HG02678 (cell line): ENCODE measurements at regions not wholly inside any gene's neighbourhood (a gene's known extent, or its start where the extent isn't known, plus 50 kb on each side); places are given as distances from the start of the nearest gene placed in this dataset.
"Not testable (repeated sequence)": the region's sequence is repeated elsewhere in the genome, so short reads cannot be mapped to it uniquely, and the experiment has no call there.

Experiments
- ATAC-seq: cut with Tn5 transposase; IDR thresholded peaks from one replicate; pipeline ENCODE4 v1.9.1; 2021; ENCODE audit warnings: mild to moderate bottlenecking, moderate library complexity; ENCODE audit not compliant: unreplicated experiment

DNA sequence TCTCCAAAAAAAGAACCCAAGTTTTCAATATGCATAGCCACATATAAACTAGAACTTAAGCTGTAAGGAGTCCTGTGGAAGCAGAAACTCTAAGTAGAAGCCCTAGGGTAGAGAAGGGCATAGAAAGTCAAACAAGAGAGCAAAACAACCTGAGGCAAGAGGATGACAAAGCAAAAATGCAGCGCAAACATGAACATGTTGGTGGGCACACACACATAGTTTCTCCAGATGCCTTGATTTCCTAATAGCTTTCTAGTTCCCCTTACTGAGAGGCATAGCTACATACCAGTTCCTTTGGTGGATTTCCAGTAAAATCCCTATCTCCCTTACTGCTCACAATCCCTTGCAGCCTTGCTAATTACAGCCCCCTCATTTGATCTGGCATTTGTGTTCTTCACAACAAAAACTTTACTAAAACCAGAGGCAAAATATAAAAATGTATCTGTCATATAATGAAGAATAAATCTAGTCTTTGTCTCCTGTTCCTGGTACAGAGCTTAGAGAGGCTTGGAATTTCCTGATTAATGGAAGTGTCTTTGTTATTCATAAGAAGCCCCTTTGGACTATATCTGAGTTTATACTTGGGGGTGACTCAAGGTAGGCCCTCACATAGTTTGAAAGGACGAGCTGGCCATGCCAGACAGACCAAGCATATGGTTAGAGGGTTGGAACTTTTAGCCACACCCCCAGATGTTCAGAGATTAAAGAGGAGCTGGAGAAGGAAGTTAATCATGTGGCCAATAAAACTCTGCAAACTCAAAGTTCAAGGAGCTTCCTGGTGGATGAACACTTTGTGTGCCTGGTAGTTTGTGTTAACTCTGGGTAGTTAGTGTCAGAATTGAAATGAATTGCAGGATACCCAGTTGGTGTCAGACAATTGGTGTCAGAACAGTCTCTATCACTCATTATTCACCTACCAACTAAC, 52.7 kb upstream of the ZCCHC13 start:
- ATAC-seq = no peak

DNA sequence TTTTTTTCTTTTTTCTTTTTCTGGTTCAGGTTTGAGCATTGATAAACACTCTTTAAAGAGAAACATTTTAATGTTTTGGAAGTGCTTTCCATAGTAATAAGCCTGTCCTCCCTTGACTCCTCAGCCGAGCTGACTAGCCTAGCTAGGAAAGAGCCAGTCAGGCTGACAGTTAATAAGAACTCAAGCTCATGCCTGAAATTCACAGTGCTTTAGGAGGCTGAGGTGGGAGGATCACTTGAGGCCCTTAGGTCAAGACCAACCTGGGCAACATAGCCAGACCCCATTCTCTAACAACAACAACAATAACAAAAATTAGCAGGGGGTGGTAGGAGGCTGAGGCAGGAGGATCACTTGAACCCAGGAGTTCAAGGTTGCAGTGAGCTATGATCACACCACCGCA, 53.4 kb upstream of the ZCCHC13 start:
- ATAC-seq = no peak

DNA sequence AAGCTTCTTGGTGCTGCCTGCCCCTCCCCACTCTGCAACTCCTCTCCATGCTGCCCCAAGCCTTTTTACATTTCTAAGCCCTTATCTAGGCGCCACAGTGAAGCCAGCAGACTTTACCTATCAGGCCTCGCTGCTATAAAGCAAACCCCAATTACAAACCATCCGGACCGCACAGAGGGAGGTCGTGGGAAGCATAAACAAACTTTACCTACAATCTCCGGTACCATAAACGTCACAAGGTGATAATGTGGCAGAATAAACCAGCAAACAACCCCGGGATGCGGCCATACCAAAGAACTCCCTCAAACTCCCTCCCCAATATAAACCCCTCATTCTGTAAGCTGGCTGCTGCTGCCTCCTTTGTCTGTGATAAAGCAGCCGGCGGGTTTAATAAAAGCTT, 54.0 kb upstream of the ZCCHC13 start:
- ATAC-seq = no peak

DNA sequence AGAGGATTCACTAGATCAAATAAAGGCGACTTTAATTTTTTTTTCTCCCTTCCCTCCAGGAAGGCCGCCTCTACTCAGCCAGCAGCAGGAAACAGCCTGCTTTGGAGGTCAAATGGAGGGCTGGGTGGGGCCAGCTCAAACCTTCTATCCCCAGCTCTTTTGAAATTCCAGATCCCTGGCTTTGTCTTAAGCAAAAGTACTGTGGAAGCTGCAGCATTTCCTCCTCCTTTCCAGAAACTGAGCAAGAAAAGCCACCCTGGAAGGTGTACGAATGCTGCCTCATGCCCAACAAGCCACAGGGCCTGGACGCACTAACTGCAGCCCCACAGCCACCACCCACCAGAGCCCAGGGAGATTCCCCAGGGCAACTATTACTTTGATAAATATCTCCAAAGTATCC, 55.1 kb upstream of the ZCCHC13 start:
- no peak for ATAC-seq

DNA sequence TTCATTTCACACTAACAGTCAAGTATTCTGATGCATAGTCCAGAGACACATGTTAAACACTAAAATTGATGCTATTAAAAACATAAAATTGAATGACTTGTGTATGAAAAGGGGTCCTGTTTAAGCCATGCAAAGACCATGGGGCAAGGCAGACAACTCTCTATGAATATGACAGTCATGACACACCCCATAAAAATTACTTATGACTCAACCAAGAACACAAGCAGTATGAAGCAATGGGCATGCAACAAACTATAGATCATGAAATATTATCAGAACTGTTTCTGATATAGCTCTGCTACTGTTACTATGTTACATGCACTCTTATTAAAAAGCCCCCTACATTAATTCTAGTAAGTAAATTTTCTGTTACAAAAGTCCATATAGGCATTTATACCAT, 57.5 kb upstream of the ZCCHC13 start:
- no peak for ATAC-seq

DNA sequence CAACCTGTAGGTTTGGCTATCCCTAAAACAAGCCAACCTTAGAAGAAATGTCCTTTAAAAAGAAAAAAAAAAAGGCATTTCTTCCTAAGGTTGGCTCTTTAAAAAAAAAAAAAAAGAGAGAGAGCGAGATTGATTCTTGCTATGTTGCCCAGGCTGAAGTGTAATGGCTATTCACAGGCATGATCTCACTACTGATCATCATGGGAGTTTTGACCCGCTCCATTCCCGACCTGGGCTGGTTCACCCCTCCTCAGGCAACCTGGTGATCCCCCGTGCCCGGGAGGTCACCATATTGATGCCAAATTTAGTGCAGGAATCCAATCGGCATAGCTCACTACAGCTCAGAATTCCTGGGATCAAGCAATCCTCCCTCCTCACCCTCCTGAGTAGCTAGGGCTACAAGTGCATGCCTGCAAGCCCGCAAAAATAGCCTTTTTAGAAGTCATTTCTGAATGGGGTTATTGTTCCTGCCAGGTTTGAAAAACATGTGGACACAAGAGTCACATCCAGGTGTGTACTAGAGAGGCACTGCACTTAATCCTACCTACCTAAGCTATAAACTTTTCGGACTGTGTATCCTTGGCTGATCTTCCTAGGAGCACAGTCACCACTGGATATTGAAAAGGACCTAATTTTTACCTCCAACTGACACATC, 61.4 kb upstream of the ZCCHC13 start:
- ATAC-seq = no peak

DNA sequence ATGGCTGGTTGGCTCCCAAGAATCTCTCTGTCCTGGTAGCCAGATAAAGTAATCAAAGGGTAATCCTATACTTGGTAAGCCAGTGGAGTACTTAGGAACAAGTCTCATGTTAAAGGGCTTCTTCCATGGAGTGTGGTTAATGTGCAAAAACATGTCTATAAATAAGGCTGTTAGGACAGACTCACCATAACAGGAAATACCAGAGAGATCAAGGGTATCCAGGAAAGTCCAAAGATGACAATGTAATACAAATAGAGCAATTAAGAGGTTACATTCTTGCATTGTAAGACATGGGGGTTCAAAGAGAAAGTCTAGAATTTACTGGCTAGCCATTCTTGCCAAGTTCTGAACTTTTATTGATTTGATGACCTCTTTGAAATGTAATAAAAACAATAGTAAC, 61.9 kb upstream of the ZCCHC13 start:
- no peak for ATAC-seq

DNA sequence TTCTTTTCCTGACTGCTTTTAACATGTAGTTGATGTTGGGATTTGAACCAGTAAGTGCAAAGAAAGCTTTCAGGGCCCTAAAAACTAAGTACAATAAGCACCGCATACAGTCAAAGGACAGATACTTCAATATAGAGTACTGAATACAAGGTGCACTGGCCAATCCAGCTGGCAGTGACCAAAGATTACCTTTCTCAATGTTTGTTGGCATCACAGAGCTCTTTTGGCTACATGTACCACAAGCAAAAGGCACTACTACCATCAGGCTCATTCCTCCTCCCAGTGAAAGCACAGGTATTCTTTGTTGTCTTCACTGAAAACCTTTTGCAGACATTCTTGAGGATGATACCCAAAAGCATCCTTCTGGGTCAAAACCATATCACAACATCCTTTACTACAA, 65.2 kb upstream of the ZCCHC13 start:
- no peak for ATAC-seq

DNA sequence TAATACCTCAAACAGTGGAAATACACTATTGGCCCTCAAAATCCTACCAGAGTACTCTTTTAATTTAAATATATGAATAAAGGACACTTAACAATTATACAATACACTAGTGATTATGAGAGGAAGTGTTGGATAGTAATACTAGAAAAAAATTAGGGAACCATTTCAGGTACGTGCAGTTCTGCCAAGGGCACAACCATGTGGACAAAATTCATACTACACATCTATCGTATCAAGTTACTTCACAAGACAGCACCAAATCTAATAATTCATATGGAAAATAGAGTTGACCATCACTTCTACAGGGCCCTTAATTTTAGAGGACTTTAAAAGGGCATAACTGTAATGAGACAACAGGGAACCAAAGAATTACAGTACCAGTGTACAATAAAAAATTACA, 69.2 kb upstream of the ZCCHC13 start:
- ATAC-seq = no peak

DNA sequence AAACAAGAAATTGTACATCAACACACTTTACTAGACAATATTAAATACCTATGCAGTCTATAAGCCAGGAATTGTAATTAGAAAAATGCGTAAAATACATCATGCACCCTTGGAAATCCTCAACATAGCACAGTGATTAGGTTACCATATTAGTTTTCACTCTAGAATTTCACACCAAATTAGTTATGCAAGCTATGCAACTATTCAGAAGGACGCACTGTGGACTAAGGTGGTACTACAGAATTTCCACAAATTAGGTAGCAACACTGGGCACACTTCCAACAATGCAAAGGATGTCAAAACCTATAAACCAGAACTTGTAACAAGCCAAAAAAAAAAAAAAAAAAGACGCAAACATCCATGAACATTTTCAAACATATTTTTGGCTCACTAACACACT, 71.1 kb upstream of the ZCCHC13 start:
- no peak for ATAC-seq

DNA sequence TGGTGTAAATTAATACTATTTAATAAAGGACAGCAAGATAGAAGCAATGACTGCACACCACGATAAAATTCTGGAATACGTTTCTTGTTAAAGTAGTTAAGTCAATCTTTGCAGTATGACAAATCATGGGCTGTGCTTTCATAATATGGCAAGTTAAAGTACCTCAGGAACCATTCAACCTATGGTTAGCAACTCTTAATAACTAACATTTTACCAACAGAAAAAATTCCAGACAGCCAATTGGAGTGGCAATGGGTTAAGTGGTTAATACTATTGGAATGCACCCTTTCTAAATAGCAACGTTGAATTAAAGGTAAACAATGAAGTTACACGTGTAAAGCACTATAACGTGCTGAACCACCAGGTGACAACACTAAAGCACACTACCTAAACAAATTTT, 72.4 kb upstream of the ZCCHC13 start:
- ATAC-seq = no peak

DNA sequence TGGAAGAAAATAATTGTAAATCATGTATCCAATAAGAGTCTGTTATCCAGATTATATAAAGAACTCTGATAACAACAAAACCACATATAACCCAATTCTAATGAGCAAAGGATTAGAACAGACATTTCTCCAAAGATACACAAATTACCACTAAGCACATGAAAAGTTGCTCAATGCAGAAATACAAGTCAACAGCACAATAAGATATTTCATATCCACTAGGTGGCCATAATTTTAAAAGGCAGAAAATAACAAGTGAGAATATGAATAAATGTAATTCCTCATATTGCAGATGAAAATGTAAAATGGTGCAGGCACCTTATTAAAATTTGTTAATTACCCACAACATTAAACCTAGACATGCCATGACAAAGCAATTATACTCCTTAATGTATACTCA, 73.9 kb upstream of the ZCCHC13 start:
- no peak for ATAC-seq

DNA sequence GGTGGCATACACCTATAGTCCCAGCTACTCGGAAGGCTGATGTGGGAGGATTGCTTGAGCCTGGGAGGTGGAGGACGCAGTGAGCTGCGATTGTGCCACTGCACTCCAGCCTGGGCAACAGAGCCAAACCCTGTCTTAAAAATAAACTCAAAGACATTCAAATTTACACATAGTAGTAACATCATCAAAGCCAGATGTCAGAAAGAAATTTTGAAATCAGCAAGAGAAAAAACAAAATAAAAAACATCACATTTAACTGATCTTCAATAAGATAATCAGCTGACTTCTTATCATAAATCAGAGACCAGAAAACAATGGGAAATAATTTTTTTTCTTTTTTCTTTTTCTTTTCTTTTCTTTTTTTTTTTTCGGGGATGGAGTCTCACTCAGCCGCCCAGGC, 78.9 kb upstream of the ZCCHC13 start:
- ATAC-seq = no peak

DNA sequence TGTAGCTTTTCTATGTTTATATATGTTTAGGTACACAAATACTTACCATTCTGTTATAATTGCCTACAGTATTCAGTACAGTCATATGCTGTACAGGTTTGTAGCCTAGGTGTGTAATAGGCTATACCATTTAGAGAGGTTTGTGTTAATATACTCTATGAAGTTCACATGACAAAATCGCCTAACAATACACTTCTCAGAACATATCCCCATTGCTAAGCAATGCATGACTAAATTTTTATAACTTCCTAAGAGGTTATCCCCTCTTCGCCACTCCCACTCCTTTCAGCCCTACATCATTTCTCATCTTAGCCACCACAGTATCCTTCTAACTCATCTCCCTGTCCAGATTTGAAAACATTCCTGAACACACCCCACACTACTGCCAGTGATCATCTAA, 83.7 kb upstream of the ZCCHC13 start:
- ATAC-seq = no peak

DNA sequence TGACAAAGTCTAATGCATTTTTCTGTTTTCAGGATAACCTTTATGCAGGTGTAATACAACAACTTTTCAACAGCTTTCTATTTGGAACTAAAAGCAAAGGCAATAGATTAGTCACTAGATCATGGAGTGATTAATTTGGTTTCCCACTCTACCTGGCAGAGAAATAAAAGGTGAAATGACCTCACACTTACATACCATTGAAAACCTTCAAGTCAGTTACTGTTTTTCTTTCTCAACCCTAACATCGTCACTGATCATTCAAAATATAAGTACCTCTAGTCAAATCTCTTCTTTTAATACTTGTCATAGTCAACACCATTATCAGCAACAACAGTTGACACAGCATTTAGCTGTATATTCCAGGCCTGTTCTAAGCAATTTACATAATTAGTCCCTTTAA, 85.1 kb upstream of the ZCCHC13 start:
- no peak for ATAC-seq

DNA sequence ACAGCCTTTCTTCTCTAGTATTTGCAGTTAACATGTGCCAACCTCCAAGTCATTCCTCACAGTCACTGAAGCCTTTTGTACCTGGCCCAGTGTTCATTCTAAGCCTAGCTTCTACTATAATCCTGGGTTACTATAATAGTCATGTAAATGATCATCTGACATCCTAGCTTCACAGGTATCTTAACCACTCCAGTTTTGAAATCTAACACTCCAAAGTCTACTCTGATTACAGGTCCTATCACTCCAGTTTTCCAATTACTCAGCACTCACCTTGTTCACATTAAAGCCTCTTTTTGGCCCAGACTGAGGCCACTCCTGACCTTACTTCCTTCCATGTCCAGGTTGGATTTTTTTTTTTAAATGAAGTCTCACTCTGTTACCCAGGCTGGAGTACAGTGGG, 87.6 kb upstream of the ZCCHC13 start:
- ATAC-seq = no peak

DNA sequence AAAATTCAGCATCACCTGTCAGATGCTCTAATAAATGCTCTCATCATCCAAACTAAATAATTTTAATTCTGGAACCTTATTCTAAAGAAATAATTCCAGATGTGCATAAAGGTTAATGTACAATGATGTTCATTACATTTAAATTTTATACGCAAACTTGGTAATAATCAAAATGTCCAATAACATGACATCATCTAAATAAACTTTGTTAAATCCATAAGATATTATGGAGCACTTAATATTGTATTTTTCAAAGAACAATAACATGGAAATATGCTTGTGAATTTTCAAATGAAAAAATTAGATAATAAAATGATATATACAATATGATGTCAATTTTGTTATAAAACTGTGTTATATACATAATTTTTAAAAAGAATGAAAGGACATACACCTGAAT, 92.1 kb upstream of the ZCCHC13 start:
- ATAC-seq = no peak

DNA sequence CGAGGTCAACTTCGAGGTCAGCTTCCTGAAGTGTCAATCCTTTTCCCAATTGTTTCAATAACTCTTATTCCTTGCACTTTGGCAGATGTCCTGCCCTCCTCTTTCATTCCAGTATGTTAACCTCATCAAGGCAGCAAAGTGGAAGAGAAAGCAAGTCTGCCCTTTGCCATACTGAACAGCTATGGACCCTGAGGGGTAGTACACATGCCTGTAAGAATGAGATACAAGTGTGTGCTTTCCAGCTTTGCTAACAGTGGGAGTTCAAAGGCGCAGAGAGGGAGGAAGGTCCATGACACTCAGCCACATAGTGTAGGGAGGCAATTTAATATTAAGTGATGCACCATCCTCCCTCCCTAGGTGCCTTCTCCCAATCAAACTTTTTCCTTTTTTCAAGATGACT, 96.4 kb upstream of the ZCCHC13 start:
- no peak for ATAC-seq

DNA sequence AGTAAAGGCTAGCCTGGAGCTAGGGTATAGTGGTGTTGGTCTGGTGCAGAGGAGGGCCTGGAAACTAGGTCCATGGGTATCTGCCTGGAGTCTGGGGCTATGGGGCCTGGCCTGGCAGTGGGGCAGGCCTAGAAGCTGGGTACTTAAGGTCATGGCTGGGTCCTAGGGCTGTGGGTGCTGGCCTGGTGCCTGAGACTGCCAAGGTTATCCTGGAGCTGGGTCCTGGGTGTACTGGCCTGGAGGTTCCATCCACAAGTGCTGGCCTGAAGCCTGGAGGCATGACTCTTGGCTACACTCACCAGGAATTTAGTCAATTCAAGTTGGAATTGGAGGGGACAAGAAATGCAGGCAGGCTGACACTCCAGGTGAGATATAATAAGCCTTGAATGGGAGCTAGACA, 108.4 kb upstream of the ZCCHC13 start:
- ATAC-seq = no peak

DNA sequence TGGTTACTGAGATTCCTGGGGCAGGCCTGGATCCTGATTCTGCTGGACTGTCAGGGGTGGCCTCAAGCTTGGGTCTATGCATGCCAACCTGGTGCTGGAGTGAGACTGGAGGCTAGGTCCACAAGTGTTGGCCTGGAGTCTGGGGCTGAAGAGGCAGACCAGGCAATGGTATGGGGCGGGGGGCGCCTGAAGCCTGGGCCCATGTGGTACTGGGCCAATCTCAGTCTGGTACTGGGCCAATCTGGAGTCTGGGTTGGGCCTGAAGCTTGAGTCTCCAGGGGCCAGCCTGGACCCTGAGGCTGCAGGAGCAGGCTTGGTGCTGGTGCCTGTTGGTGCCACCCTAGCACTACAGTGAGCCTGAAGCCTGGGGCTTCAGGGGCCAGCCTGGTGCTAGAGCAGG, 108.9 kb upstream of the ZCCHC13 start:
- ATAC-seq = no peak

DNA sequence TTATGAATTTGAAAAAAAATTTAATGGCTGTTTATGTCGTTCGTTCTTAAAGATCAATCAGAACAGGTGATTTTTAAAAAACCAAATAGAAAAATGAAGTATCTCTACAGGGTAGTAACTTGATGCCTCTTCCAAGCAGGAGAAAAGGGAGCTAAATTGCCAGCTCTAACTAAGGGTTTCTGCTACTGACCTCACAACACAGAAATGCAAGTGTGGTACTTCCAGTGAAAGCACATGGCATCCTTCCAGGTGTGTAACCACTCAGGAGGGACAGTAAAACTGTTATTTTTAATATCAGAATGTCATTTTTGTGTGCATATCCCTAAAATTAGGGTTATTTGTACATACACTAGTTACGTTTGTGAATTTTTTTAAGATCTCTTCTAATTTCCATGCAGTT, 116.8 kb upstream of the ZCCHC13 start:
- no peak for ATAC-seq

DNA sequence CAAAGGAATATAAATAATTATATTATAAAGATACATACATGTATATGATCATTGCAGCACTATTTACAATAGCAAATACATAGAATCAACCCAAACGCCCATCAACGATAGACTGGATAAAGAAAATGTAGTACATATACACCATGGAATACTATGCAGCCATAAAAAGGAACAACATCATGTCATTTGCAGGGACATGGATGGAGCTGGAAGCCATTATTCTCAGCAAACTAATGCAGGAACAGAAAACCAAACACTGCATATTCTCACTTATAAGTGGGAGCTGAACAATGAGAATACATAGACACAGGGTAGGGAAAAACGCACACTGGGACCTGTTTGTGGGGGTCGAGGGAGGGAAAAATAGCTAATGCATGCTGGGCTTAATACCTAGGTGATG, 120.9 kb upstream of the ZCCHC13 start:
- not testable (repeated sequence) for ATAC-seq

DNA sequence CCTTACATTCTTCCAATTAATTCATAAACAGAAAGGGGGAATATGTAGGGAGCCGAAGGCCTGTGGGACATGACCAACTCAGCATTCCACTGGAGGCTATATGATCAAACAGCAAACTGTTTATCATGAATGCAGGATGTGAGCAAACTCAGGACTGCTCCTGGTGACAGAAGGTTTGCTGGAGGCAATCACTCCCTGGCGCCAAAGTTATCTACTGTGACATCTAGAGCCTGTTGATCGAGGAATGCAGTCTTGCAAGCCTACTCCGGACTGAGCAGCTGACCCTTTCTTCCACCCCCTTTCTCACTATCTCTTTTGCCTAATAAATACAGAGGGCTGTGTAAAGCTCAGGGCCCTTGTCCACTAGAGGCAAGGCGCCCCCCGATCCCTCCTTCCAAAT, 122.0 kb upstream of the ZCCHC13 start:
- not testable (repeated sequence) for ATAC-seq
